Ovary (tissue), 3 donors: ENCODE measurements at regions not wholly inside any gene's neighbourhood (a gene's known extent, or its start where the extent isn't known, plus 50 kb on each side); places are given as distances from the start of the nearest gene placed in this dataset.

Experiments used
- POLR2A ChIP-seq: fragments of 450-650 bp; IDR thresholded peaks from one replicate; pipeline ENCODE4 v1.6.1; 2017; ENCODE audit warnings: antibody characterized with exemption, mild to moderate bottlenecking, moderate library complexity
- TF ChIP-seq, protein P1 (sequence below), 3 donors: fragments of 450-650 bp in 2 of 3; fragments of 200-600 bp in 1 of 3; IDR thresholded peaks; one replicate each; pipeline versions ENCODE4 v1.5.1 to v1.8.0; 2016 to 2022; ENCODE audit warnings: antibody characterized with exemption in 3 of 3, mild to moderate bottlenecking in 1 of 3
- donor health status: DM: no; HTN: no; CAD: no.

DNA sequence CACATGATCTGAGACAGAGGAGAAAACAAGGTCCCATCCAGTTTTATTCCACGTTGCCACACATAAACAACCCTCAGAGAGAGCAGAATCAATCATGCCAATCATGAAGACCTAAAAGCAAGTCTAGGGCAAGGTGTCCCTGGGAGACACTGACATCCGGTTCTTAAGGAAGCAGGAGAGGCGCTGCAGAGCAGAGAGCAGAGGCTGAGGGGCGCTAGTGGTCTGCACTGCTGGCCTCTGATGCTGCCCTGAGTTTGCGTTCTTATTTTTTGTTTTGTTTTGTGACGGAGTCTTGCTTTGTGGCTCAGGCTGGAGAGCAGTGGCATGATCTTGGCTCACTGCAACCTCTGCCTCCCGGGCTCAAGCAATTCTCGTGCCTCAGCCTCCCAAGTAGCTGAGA, 83.3 kb downstream of the SMIM21 start:
- TF ChIP-seq, protein P1, sequence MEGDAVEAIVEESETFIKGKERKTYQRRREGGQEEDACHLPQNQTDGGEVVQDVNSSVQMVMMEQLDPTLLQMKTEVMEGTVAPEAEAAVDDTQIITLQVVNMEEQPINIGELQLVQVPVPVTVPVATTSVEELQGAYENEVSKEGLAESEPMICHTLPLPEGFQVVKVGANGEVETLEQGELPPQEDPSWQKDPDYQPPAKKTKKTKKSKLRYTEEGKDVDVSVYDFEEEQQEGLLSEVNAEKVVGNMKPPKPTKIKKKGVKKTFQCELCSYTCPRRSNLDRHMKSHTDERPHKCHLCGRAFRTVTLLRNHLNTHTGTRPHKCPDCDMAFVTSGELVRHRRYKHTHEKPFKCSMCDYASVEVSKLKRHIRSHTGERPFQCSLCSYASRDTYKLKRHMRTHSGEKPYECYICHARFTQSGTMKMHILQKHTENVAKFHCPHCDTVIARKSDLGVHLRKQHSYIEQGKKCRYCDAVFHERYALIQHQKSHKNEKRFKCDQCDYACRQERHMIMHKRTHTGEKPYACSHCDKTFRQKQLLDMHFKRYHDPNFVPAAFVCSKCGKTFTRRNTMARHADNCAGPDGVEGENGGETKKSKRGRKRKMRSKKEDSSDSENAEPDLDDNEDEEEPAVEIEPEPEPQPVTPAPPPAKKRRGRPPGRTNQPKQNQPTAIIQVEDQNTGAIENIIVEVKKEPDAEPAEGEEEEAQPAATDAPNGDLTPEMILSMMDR (IDR thresholded peaks at IDR 0.05): no peak
- no peak for TF ChIP-seq POLR2A
